A673 (cell line): ENCODE measurements at regions not wholly inside any gene's neighbourhood (a gene's known extent, or its start where the extent isn't known, plus 50 kb on each side); places are given as distances from the start of the nearest gene placed in this dataset.
"Not testable (repeated sequence)": the region's sequence is repeated elsewhere in the genome, so short reads cannot be mapped to it uniquely, and the experiment has no call there.

Experiments
- BruUV-seq: library from RNA; stranded (reverse); fragments of 400-500 nt; replicated peaks from 2 replicates; lab custom pipeline; 2021; lab: Mats Ljungman, UMichigan
- CTCF ChIA-PET: fragments of 300-600 bp; sonication (Branson Sonifier 250); formaldehyde crosslinking; loops from one replicate; lab custom pipeline; 2022; ENCODE audit warnings: antibody characterized with exemption; lab: Charles Lee
- POLR2A ChIA-PET: fragments of 300-600 bp; sonication (Branson Sonifier 250); formaldehyde crosslinking; loops from one replicate; lab custom pipeline; 2022; ENCODE audit warnings: antibody characterized with exemption; ENCODE audit not compliant: low non-redundant PET; lab: Charles Lee
- DNase-seq: peaks from one replicate; pipeline ENCODE4 v3.0.0-alpha.2; 2015; ENCODE audit warnings: low spot score
- H3K27ac ChIP-seq: fragments of 200-600 bp; sonication (generic); 2 replicates; pipeline ENCODE4 v1.5.1; 2016; ENCODE audit warnings: mixed run types, low read depth, mild to moderate bottlenecking, mixed read lengths, antibody characterized with exemption, low read length; ENCODE audit not compliant: poor library complexity, severe bottlenecking
- H3K27me3 ChIP-seq: fragments of 200-600 bp; sonication (generic); replicated peaks from 2 replicates; pipeline ENCODE4 v1.6.1; 2017; ENCODE audit warnings: mixed run types, low read depth, mild to moderate bottlenecking, mixed read lengths, antibody characterized with exemption, low read length; ENCODE audit not compliant: insufficient read depth, poor library complexity
- H3K36me3 ChIP-seq: fragments of 200-600 bp; sonication (generic); 2 replicates; pipeline ENCODE4 v1.6.1; 2016; ENCODE audit warnings: mixed run types, mild to moderate bottlenecking, mixed read lengths, antibody characterized with exemption, low read length; ENCODE audit not compliant: insufficient read depth, poor library complexity, severe bottlenecking
- H3K4me1 ChIP-seq: fragments of 200-600 bp; sonication (generic); 2 replicates; pipeline ENCODE4 v1.6.1; 2017; ENCODE audit warnings: mixed run types, mild to moderate bottlenecking, mixed read lengths, antibody characterized with exemption, low read length; ENCODE audit not compliant: insufficient read depth, poor library complexity, severe bottlenecking
- H3K4me3 ChIP-seq: fragments of 200-600 bp; sonication (generic); 2 replicates; pipeline ENCODE4 v1.5.1; 2016; ENCODE audit warnings: low read depth, mixed run types, mild to moderate bottlenecking, mixed read lengths, low read length; ENCODE audit not compliant: poor library complexity, severe bottlenecking
- H3K9me3 ChIP-seq: fragments of 200-600 bp; sonication (generic); 2 replicates; pipeline ENCODE4 v1.6.1; 2016; ENCODE audit warnings: mixed run types, low read depth, mild to moderate bottlenecking, mixed read lengths, antibody characterized with exemption, low read length; ENCODE audit not compliant: poor library complexity, severe bottlenecking
- CTCF ChIP-seq: fragments of 300-800, 200-600 bp; sonication (generic); conservative IDR thresholded peaks from 2 replicates; pipeline ENCODE4 v1.5.1; 2017; ENCODE audit warnings: low read depth, mild to moderate bottlenecking, antibody characterized with exemption, low read length, moderate library complexity, mixed read lengths
- EZH2 ChIP-seq: fragments of 200-600 bp; sonication (generic); IDR thresholded peaks from 2 replicates; pipeline ENCODE4 v1.6.1; 2017; ENCODE audit warnings: borderline replicate concordance, low read depth, mild to moderate bottlenecking, mixed read lengths, antibody characterized with exemption, low read length; ENCODE audit not compliant: poor library complexity, severe bottlenecking
- intact Hi-C: fragments of 100-400 bp; cut with micrococcal nuclease; formaldehyde crosslinking; loops from one replicate; pipeline ENCODE4 v1.10.0; 2022; ENCODE audit not compliant: unreplicated experiment

- no peaks in the 10 kb centered on the region for H3K4me1 ChIP-seq
- peak; percentile 12 for DNase-seq
- POLR2A ChIA-PET = no interaction called here
- H3K27me3 ChIP-seq = no peaks in the 10 kb centered on the region
- intact Hi-C loops = no loop called here
- BruUV-seq = no TSS peak
- no peaks in the 10 kb centered on the region for H3K9me3 ChIP-seq
- no peak for TF ChIP-seq EZH2
- no peak for TF ChIP-seq CTCF
- no peak overlapping the region for H3K4me3 ChIP-seq
- CTCF ChIA-PET = no interaction called here
- no peaks in the 10 kb centered on the region for H3K36me3 ChIP-seq
- no peak overlapping the region for H3K27ac ChIP-seq
These were observed 58.6 kb upstream of the CCDC80 start for GRCh38 chr3:112699436-112699978.

- CTCF ChIA-PET, H3K27ac ChIP-seq, intact Hi-C loops, H3K36me3 ChIP-seq, H3K9me3 ChIP-seq, POLR2A ChIA-PET, H3K4me3 ChIP-seq, H3K27me3 ChIP-seq, DNase-seq, BruUV-seq, H3K4me1 ChIP-seq: not testable (repeated sequence)
These were observed 57.5 kb upstream of the CCDC80 start for GRCh38 chr3:112698442-112698841.

GRCh38 chr3:112696244-112696643, 55.3 kb upstream of the CCDC80 start:
- H3K9me3 ChIP-seq, intact Hi-C loops, H3K27me3 ChIP-seq, CTCF ChIA-PET, BruUV-seq, H3K36me3 ChIP-seq, H3K4me3 ChIP-seq, POLR2A ChIA-PET, H3K4me1 ChIP-seq, H3K27ac ChIP-seq: not testable (repeated sequence)
- DNase-seq = peak; percentile 9

GRCh38 chr3:112695377-112696108, 54.6 kb upstream of the CCDC80 start:
- BruUV-seq, H3K4me3 ChIP-seq, H3K27me3 ChIP-seq, H3K4me1 ChIP-seq, intact Hi-C loops, H3K9me3 ChIP-seq, DNase-seq, H3K36me3 ChIP-seq, POLR2A ChIA-PET, CTCF ChIA-PET, H3K27ac ChIP-seq: not testable (repeated sequence)

- CTCF ChIA-PET, H3K36me3 ChIP-seq, POLR2A ChIA-PET, H3K27ac ChIP-seq, BruUV-seq, H3K4me3 ChIP-seq, DNase-seq, H3K4me1 ChIP-seq, intact Hi-C loops, H3K27me3 ChIP-seq, H3K9me3 ChIP-seq: not testable (repeated sequence)
These were observed 54.0 kb upstream of the CCDC80 start for GRCh38 chr3:112694906-112695305.
